H9 (cell line): ENCODE measurements at regions not wholly inside any gene's neighbourhood (a gene's known extent, or its start where the extent isn't known, plus 50 kb on each side); places are given as distances from the start of the nearest gene placed in this dataset.

Experiments used
- DNase-seq: peaks from one replicate; pipeline ENCODE4 v3.0.0-alpha.2; 2017
- H2AFZ ChIP-seq: one replicate; pipeline ENCODE4 v1.6.1; 2013; ENCODE audit warnings: mild to moderate bottlenecking, low read length, control low read depth, moderate library complexity
- H2AK5ac ChIP-seq: 2 replicates; pipeline ENCODE4 v1.6.1; 2013; ENCODE audit warnings: low read length, control low read depth, mixed read lengths; ENCODE audit not compliant: insufficient read length
- H2BK120ac ChIP-seq: one replicate; pipeline ENCODE4 v1.6.1; 2013; ENCODE audit warnings: low read depth, mild to moderate bottlenecking, low read length, control low read depth, inconsistent platforms; ENCODE audit not compliant: poor library complexity, severe bottlenecking
- H2BK12ac ChIP-seq: 2 replicates; pipeline ENCODE4 v1.6.1; 2013; ENCODE audit warnings: low read length, control low read depth, mixed read lengths, low read depth; ENCODE audit not compliant: insufficient read length
- H2BK15ac ChIP-seq: 2 replicates; pipeline ENCODE4 v1.6.1; 2013; ENCODE audit warnings: low read depth, low read length, control low read depth
- H2BK20ac ChIP-seq: one replicate; pipeline ENCODE4 v1.6.1; 2013; ENCODE audit warnings: low read depth, mild to moderate bottlenecking, low read length, control low read depth, inconsistent platforms; ENCODE audit not compliant: poor library complexity, severe bottlenecking
- H2BK5ac ChIP-seq: 2 replicates; pipeline ENCODE4 v1.6.1; 2013; ENCODE audit warnings: low read length, control low read depth, mixed read lengths; ENCODE audit not compliant: insufficient read length
- H3K14ac ChIP-seq: 2 replicates; pipeline ENCODE4 v1.6.1; 2013; ENCODE audit warnings: low read length, control low read depth; ENCODE audit not compliant: insufficient read depth
- H3K18ac ChIP-seq: 2 replicates; pipeline ENCODE4 v1.6.1; 2013; ENCODE audit warnings: low read depth, mild to moderate bottlenecking, mixed read lengths, low read length, control low read depth; ENCODE audit not compliant: insufficient read length
- H3K23ac ChIP-seq: 2 replicates; pipeline ENCODE4 v1.6.1; 2013; ENCODE audit warnings: low read length, control low read depth, mixed read lengths, low read depth; ENCODE audit not compliant: insufficient read length
- H3K23me2 ChIP-seq: 2 replicates; pipeline ENCODE4 v1.6.1; 2013; ENCODE audit warnings: low read depth, mild to moderate bottlenecking, mixed read lengths, low read length, control low read depth; ENCODE audit not compliant: insufficient read length, poor library complexity, severe bottlenecking
- H3K27ac ChIP-seq: 2 replicates; pipeline ENCODE4 v1.5.1; 2013; ENCODE audit warnings: low read length, control low read depth, mixed read lengths, low read depth; ENCODE audit not compliant: insufficient read length
- H3K27me3 ChIP-seq: 2 replicates; pipeline ENCODE4 v1.6.1; 2013; ENCODE audit warnings: low read length, control low read depth, inconsistent platforms; ENCODE audit not compliant: insufficient read depth
- H3K4ac ChIP-seq: 2 replicates; pipeline ENCODE4 v1.6.1; 2013; ENCODE audit warnings: low read depth, mild to moderate bottlenecking, control low read depth, inconsistent platforms, low read length, moderate library complexity
- H3K4me1 ChIP-seq: 2 replicates; pipeline ENCODE4 v1.6.1; 2013; ENCODE audit warnings: low read length, control low read depth, inconsistent platforms; ENCODE audit not compliant: insufficient read depth
- H3K4me2 ChIP-seq: 2 replicates; pipeline ENCODE4 v1.6.1; 2013; ENCODE audit warnings: low read length, control low read depth, mixed read lengths; ENCODE audit not compliant: insufficient read length, insufficient read depth
- H3K56ac ChIP-seq: 2 replicates; pipeline ENCODE4 v1.6.1; 2013; ENCODE audit warnings: low read depth, mild to moderate bottlenecking, mixed read lengths, low read length, control low read depth; ENCODE audit not compliant: insufficient read length
- H3K79me1 ChIP-seq: 2 replicates; pipeline ENCODE4 v1.6.1; 2013; ENCODE audit warnings: low read depth, mild to moderate bottlenecking, moderate library complexity, low read length, control low read depth, inconsistent platforms; ENCODE audit not compliant: insufficient read depth, poor library complexity, severe bottlenecking
- H3K79me2 ChIP-seq: 2 replicates; pipeline ENCODE4 v1.6.1; 2013; ENCODE audit warnings: low read length, control low read depth, inconsistent platforms; ENCODE audit not compliant: insufficient read depth
- H3K9ac ChIP-seq: 2 replicates; pipeline ENCODE4 v1.6.1; 2013; ENCODE audit warnings: low read length, control low read depth, mixed read lengths; ENCODE audit not compliant: insufficient read length; ENCODE audit errors: extremely low read depth
- H3K9me3 ChIP-seq: one replicate; pipeline ENCODE4 v1.6.1; 2013; ENCODE audit warnings: low read depth, low read length, inconsistent platforms; ENCODE audit not compliant: control insufficient read depth
- H3T11ph ChIP-seq: one replicate; pipeline ENCODE4 v1.6.1; 2013; ENCODE audit warnings: mild to moderate bottlenecking, low read length, control low read depth, inconsistent platforms
- H4K20me1 ChIP-seq: one replicate; pipeline ENCODE4 v1.6.1; 2013; ENCODE audit not compliant: control insufficient read depth, insufficient read length, insufficient read depth
- H4K5ac ChIP-seq: 2 replicates; pipeline ENCODE4 v1.6.1; 2013; ENCODE audit warnings: low read depth, mild to moderate bottlenecking, mixed read lengths, low read length, control low read depth; ENCODE audit not compliant: insufficient read length
- H4K8ac ChIP-seq: replicated peaks from 2 replicates; pipeline ENCODE4 v1.6.1; 2013; ENCODE audit warnings: low read length, control low read depth, mixed read lengths, low read depth; ENCODE audit not compliant: insufficient read length
- H4K91ac ChIP-seq: 2 replicates; pipeline ENCODE4 v1.6.1; 2013; ENCODE audit warnings: low read depth, mild to moderate bottlenecking, moderate library complexity, mixed read lengths, low read length, control low read depth; ENCODE audit not compliant: insufficient read length
- H3K27ac Mint-ChIP-seq, 3 experiments: 2 replicates in 2 of 3; 3 replicates in 1 of 3; pipeline ENCODE4 v1.8.0; 2020 to 2021; ENCODE audit warnings: mixed read lengths in 3 of 3, mild to moderate bottlenecking in 1 of 3, moderate library complexity in 1 of 3
- H3K27me3 Mint-ChIP-seq: 2 replicates; pipeline ENCODE4 v1.8.0; 2021; ENCODE audit warnings: low read depth, mild to moderate bottlenecking, moderate library complexity, mixed read lengths
- H3K36me3 Mint-ChIP-seq, 3 experiments: 2 replicates in 2 of 3; 3 replicates in 1 of 3; pipeline ENCODE4 v1.8.0; 2020 to 2021; ENCODE audit warnings: low read depth in 3 of 3, mixed read lengths in 3 of 3; ENCODE audit not compliant: insufficient read depth in 1 of 3
- H3K4me1 Mint-ChIP-seq, 2 experiments: 2 replicates each; pipeline ENCODE4 v1.8.0; 2020; ENCODE audit warnings: mixed read lengths in 2 of 2
- H3K4me3 Mint-ChIP-seq, 2 experiments: 2 replicates in 1 of 2; 3 replicates in 1 of 2; pipeline ENCODE4 v1.8.0; 2020 to 2021; ENCODE audit warnings: mild to moderate bottlenecking in 2 of 2, mixed read lengths in 2 of 2, moderate library complexity in 1 of 2
- H3K9me3 Mint-ChIP-seq, 2 experiments: 2 replicates in 1 of 2; 3 replicates in 1 of 2; pipeline ENCODE4 v1.8.0; 2020; ENCODE audit warnings: mild to moderate bottlenecking in 2 of 2, mixed read lengths in 2 of 2, moderate library complexity in 1 of 2
- CTCF ChIP-seq: fragments of 200-600 bp; sonication (generic); conservative IDR thresholded peaks from 3 replicates; pipeline ENCODE4 v1.8.0; 2021; ENCODE audit warnings: antibody characterized with exemption, mild to moderate bottlenecking
- WGBS: extraction: QIAGEN DNeasy Blood & Tissue Kit; methylation state at CpG from one replicate; pipeline ENCODE4 v1.1.7; 2013; ENCODE audit warnings: missing lambda C conversion rate, low lambda C conversion rate, mixed read lengths; ENCODE audit not compliant: insufficient read length; ENCODE audit errors: extremely low coverage; 5-methylcytosine and 5-hydroxymethylcytosine counted together

- no peak overlapping the region for H3K4me2 ChIP-seq
- H3K18ac ChIP-seq, result no peak overlapping the region
- H3K4ac ChIP-seq, result no peak overlapping the region
- H3K27ac Mint-ChIP-seq, result peak overlapping the region in 1 of 3 experiments; percentile 76; a peak in 1 of 7 replicates
- no peak overlapping the region for H3K56ac ChIP-seq
- H3K23me2 ChIP-seq, result no peaks in the 10 kb centered on the region
- no peak for TF ChIP-seq CTCF
- peaks cover 13% of the 10 kb centered on the region for H3K27me3 Mint-ChIP-seq
- peaks cover 6 to 7% of the 10 kb centered on the region in 2 experiments for H3K4me1 Mint-ChIP-seq
- H3K79me2 ChIP-seq, result no peaks in the 10 kb centered on the region
- H2BK20ac ChIP-seq, result no peak overlapping the region
- H4K5ac ChIP-seq, result no peak overlapping the region
- no peak overlapping the region for H4K8ac ChIP-seq
- no peaks in the 10 kb centered on the region; the same call in 1 of the 2 replicates for H3K27me3 ChIP-seq
- H2BK120ac ChIP-seq, result no peak overlapping the region
- H4K20me1 ChIP-seq, result no peaks in the 10 kb centered on the region
- no peak overlapping the region for H3K4me3 Mint-ChIP-seq
- no peak overlapping the region for H2BK12ac ChIP-seq
- H3K14ac ChIP-seq, result no peak overlapping the region
- DNase-seq, result no peak
- no peak overlapping the region for H2BK5ac ChIP-seq
- H2AK5ac ChIP-seq, result no peak overlapping the region
- peaks cover 2 to 5% (median 4%) of the 10 kb centered on the region in 3 experiments; a peak in 2 of 7 replicates for H3K36me3 Mint-ChIP-seq
- no peak overlapping the region for H3K27ac ChIP-seq
- no peak overlapping the region for H2AFZ ChIP-seq
- H3K9ac ChIP-seq, result no peak overlapping the region
- no peaks in the 10 kb centered on the region for H3K79me1 ChIP-seq
- WGBS, result no CpG with 5 or more reads among the region's 7 CpGs
- H3K9me3 ChIP-seq, result no peaks in the 10 kb centered on the region
- H3K4me1 ChIP-seq, result no peaks in the 10 kb centered on the region
- H4K91ac ChIP-seq, result no peak overlapping the region
- H3T11ph ChIP-seq, result no peak overlapping the region
- H3K9me3 Mint-ChIP-seq, result peaks cover 0 to 3% of the 10 kb centered on the region in 2 experiments; a peak in 2 of 5 replicates
- H2BK15ac ChIP-seq, result no peak overlapping the region
- no peak overlapping the region for H3K23ac ChIP-seq
These were observed 63.0 kb upstream of the MED9 start for GRCh38 chr17:17413821-17414220.
